Liver (tissue), 8 donors: ENCODE measurements at regions not wholly inside any gene's neighbourhood (a gene's known extent, or its start where the extent isn't known, plus 50 kb on each side); places are given as distances from the start of the nearest gene placed in this dataset.

Experiments
- DNase-seq: peaks from one replicate; pipeline ENCODE4 v3.0.0-alpha.2; 2017; ENCODE audit warnings: low spot score
- H3K27ac ChIP-seq, 2 donors: one replicate each; pipeline ENCODE4 v1.7.0; 2013; ENCODE audit warnings: inconsistent platforms in 2 of 2, low read length in 2 of 2, control low read depth in 1 of 2, low read depth in 1 of 2, mild to moderate bottlenecking in 1 of 2
- H3K27me3 ChIP-seq, 4 donors: one replicate each; pipeline versions ENCODE4 v1.6.1 to v1.7.0; 2013; ENCODE audit warnings: low read length in 3 of 4, inconsistent platforms in 1 of 4, mild to moderate bottlenecking in 1 of 4, moderate library complexity in 1 of 4; ENCODE audit not compliant: control insufficient read depth in 4 of 4, insufficient read depth in 4 of 4
- H3K36me3 ChIP-seq, 4 donors: one replicate each; pipeline versions ENCODE4 v1.6.1 to v1.7.0; 2013; ENCODE audit warnings: low read length in 3 of 4, mild to moderate bottlenecking in 3 of 4, low read depth in 1 of 4, moderate library complexity in 1 of 4; ENCODE audit not compliant: control insufficient read depth in 4 of 4, insufficient read depth in 3 of 4
- H3K4me1 ChIP-seq, 4 donors: one replicate each; pipeline versions ENCODE4 v1.6.1 to v1.7.0; 2013; ENCODE audit warnings: low read length in 3 of 4, mild to moderate bottlenecking in 3 of 4, moderate library complexity in 1 of 4; ENCODE audit not compliant: control insufficient read depth in 4 of 4, insufficient read depth in 4 of 4
- H3K4me3 ChIP-seq, 3 donors: one replicate each; pipeline versions ENCODE4 v1.6.1 to v1.7.0; 2013; ENCODE audit warnings: low read length in 3 of 3, control low read depth in 1 of 3, low read depth in 1 of 3, mild to moderate bottlenecking in 1 of 3
- H3K9ac ChIP-seq, 2 donors: one replicate each; pipeline ENCODE4 v1.7.0; 2013; ENCODE audit warnings: low read length in 2 of 2, mild to moderate bottlenecking in 2 of 2, moderate library complexity in 2 of 2, control low read depth in 1 of 2, low read depth in 1 of 2
- H3K9me3 ChIP-seq, 4 donors: one replicate each; pipeline versions ENCODE4 v1.6.1 to v1.7.0; 2013; ENCODE audit warnings: low read length in 3 of 4; ENCODE audit not compliant: control insufficient read depth in 4 of 4
- CTCF ChIP-seq: fragments of 150-350 bp; IDR thresholded peaks from 2 replicates; pipeline ENCODE4 v1.5.1; 2017; ENCODE audit warnings: improper control_type of control experiment, low read depth, low read length; ENCODE audit not compliant: missing input control
- EGR1 ChIP-seq, 2 donors: IDR thresholded peaks; 2 replicates each; pipeline ENCODE4 v1.6.1; 2016 to 2018; ENCODE audit warnings: antibody characterized with exemption in 2 of 2, low read depth in 2 of 2
- FOXA1 ChIP-seq: IDR thresholded peaks from 2 replicates; pipeline ENCODE4 v1.6.1; 2016; ENCODE audit warnings: antibody characterized with exemption
- FOXA2 ChIP-seq: IDR thresholded peaks from 2 replicates; pipeline ENCODE4 v1.6.1; 2016; ENCODE audit warnings: antibody characterized with exemption
- GABPA ChIP-seq, 2 donors: IDR thresholded peaks in 1 of 2; conservative IDR thresholded peaks in 1 of 2; 2 replicates each; pipeline ENCODE4 v1.6.1; 2016; ENCODE audit warnings: antibody characterized with exemption in 2 of 2, mild to moderate bottlenecking in 1 of 2, moderate library complexity in 1 of 2
- HNF4A ChIP-seq, 2 donors: conservative IDR thresholded peaks; 2 replicates each; pipeline ENCODE4 v1.6.1; 2016; ENCODE audit warnings: antibody characterized with exemption in 2 of 2, mild to moderate bottlenecking in 2 of 2
- HNF4G ChIP-seq: IDR thresholded peaks from 2 replicates; pipeline ENCODE4 v1.6.1; 2016; ENCODE audit warnings: antibody characterized with exemption
- JUND ChIP-seq, 2 donors: IDR thresholded peaks; 2 replicates each; pipeline ENCODE4 v1.6.1; 2016; ENCODE audit warnings: antibody characterized with exemption in 2 of 2
- MAX ChIP-seq: IDR thresholded peaks from 2 replicates; pipeline ENCODE4 v1.6.1; 2016; ENCODE audit warnings: antibody characterized with exemption
- NR2F2 ChIP-seq: IDR thresholded peaks from 2 replicates; pipeline ENCODE4 v1.6.1; 2016; ENCODE audit warnings: antibody characterized with exemption
- RAD21 ChIP-seq, 2 donors: IDR thresholded peaks; 2 replicates each; pipeline ENCODE4 v1.6.1; 2016; ENCODE audit warnings: antibody characterized with exemption in 2 of 2, mild to moderate bottlenecking in 2 of 2
- REST ChIP-seq: IDR thresholded peaks from 2 replicates; pipeline ENCODE4 v1.6.1; 2016; ENCODE audit warnings: antibody characterized with exemption, mild to moderate bottlenecking
- RXRA ChIP-seq, 2 donors: IDR thresholded peaks; 2 replicates each; pipeline ENCODE4 v1.6.1; 2017 to 2018; ENCODE audit warnings: antibody characterized with exemption in 2 of 2, mild to moderate bottlenecking in 1 of 2
- SP1 ChIP-seq: IDR thresholded peaks from 2 replicates; pipeline ENCODE4 v1.6.1; 2018; ENCODE audit warnings: antibody characterized with exemption, mild to moderate bottlenecking
- TAF1 ChIP-seq: conservative IDR thresholded peaks from 2 replicates; pipeline ENCODE4 v1.6.1; 2016; ENCODE audit warnings: antibody characterized with exemption, mild to moderate bottlenecking
- YY1 ChIP-seq: IDR thresholded peaks from 2 replicates; pipeline ENCODE4 v1.6.1; 2016; ENCODE audit warnings: antibody characterized with exemption, mild to moderate bottlenecking
- ZBTB33 ChIP-seq: IDR thresholded peaks from 2 replicates; pipeline ENCODE4 v1.6.1; 2016; ENCODE audit warnings: antibody characterized with exemption
- WGBS: extraction: QIAGEN DNeasy Blood & Tissue Kit; methylation state at CpG from one replicate; pipeline ENCODE4 v1.1.7; 2013; 5-methylcytosine and 5-hydroxymethylcytosine counted together
- TF ChIP-seq, protein P1 (sequence below): IDR thresholded peaks from 2 replicates; pipeline ENCODE4 v1.6.1; 2016; ENCODE audit warnings: antibody characterized with exemption
- donor health status: healthy.
- donor health status: healthy.
- donor health status: healthy.
- donor health status: healthy.
- donor health status: healthy.

GRCh38 chr6:108778421-108779186 is 69.6 kb upstream of the ARMC2 start:
- DNase-seq = no peak
- Histone ChIP-seq H3K4me1 (peaks cover 1 to 16% (median 10%) of the 10 kb centered on the region in 4 donors), H3K9me3 (no peaks in the 10 kb centered on the region), H3K9ac (no peak overlapping the region), H3K27me3 (no peaks in the 10 kb centered on the region), H3K36me3 (no peaks in the 10 kb centered on the region), H3K4me3 (no peak overlapping the region), H3K27ac (no peak overlapping the region)
- TF ChIP-seq FOXA2 = no peak
- no peak for TF ChIP-seq CTCF
- WGBS = 91% methylated on average over 7 of the region's 7 CpGs

DNA sequence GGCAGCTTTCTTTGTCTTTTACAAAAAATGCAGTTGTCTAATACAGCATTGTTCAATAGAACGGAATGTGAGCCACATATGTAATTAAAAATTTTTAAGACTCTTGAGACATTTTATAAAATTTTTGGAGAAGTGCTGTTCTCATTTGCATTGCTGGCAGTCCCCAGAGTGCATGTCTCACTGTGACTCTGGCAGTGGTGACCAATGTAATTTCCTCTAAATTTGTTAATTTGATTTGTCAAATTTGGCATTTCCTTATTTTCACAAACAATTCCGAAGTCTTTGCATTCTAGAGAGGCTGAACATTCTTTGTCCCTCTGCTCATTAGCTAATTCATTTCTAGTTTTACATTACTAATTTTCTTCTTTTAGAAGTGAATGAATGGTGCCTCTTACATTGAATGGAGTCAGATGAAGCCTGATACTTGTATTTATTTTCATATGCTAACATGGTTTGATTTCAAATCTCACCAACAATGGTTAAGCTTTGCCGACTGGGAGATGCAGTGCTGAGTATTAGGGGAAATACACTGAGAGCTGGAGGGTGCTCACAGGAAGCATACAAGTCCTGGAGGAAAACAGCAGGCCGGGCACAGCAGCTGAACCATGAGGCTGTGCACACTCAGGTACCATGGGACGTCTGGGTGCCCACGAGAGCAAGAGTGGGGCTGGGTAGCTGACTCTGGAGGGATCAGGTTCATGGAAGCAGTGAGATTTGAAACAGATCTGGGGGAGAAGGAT is 68.5 kb upstream of the ARMC2 start:
- H3K9me3 ChIP-seq = no peaks in the 10 kb centered on the region
- H3K4me3 ChIP-seq = no peak overlapping the region
- no peaks in the 10 kb centered on the region for H3K36me3 ChIP-seq
- H3K4me1 ChIP-seq = peaks cover 1 to 16% (median 10%) of the 10 kb centered on the region in 4 donors
- DNase-seq = no peak
- H3K27me3 ChIP-seq = no peaks in the 10 kb centered on the region
- 89% methylated on average over 6 of the region's 6 CpGs for WGBS
- H3K9ac ChIP-seq = no peak overlapping the region
- TF ChIP-seq FOXA2 (no peak), FOXA1 (no peak), YY1 (no peak), MAX (no peak), SP1 (no peak), JUND (IDR thresholded peaks at IDR 0.05) (no peak), HNF4G (no peak), RXRA (IDR thresholded peaks at IDR 0.05) (no peak), EGR1 (IDR thresholded peaks at IDR 0.05; ENCODE audit: low read depth in 2 of 2) (no peak), RAD21 (IDR thresholded peaks at IDR 0.05) (no peak), TAF1 (no peak), HNF4A (conservative IDR thresholded peaks at IDR 0.05) (no peak), NR2F2 (no peak), ZBTB33 (no peak), CTCF (no peak), REST (no peak), GABPA (IDR thresholded peaks at IDR 0.05 in 1 of 2, conservative IDR thresholded peaks at IDR 0.05 in 1 of 2) (no peak)
- TF ChIP-seq, protein P1, sequence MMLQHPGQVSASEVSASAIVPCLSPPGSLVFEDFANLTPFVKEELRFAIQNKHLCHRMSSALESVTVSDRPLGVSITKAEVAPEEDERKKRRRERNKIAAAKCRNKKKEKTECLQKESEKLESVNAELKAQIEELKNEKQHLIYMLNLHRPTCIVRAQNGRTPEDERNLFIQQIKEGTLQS = no peak
- no peak overlapping the region for H3K27ac ChIP-seq
